Neural progenitor cell (in vitro differentiated cells): ENCODE measurements at regions not wholly inside any gene's neighbourhood (a gene's known extent, or its start where the extent isn't known, plus 50 kb on each side); places are given as distances from the start of the nearest gene placed in this dataset.
"Not testable (repeated sequence)": the region's sequence is repeated elsewhere in the genome, so short reads cannot be mapped to it uniquely, and the experiment has no call there.

Experiments
- DNase-seq: peaks from one replicate; pipeline ENCODE4 v3.0.0-alpha.2; 2016; ENCODE audit warnings: low spot score
- H2AFZ ChIP-seq: fragments of 200-600 bp; sonication (generic); replicated peaks from 2 replicates; pipeline ENCODE4 v1.6.1; 2016; ENCODE audit warnings: antibody characterized with exemption
- H3F3A ChIP-seq: fragments of 200-600 bp; sonication (generic); 2 replicates; pipeline ENCODE4 v1.6.1; 2016; ENCODE audit warnings: antibody characterized with exemption, low read depth
- H3K27ac ChIP-seq: fragments of 200-600 bp; sonication (generic); 2 replicates; pipeline ENCODE4 v1.5.1; 2016; ENCODE audit warnings: mild to moderate bottlenecking
- H3K27me3 ChIP-seq: fragments of 200-600 bp; sonication (generic); 2 replicates; pipeline ENCODE4 v1.6.1; 2016; ENCODE audit warnings: mild to moderate bottlenecking, moderate library complexity
- H3K36me3 ChIP-seq: fragments of 200-600 bp; sonication (generic); 2 replicates; pipeline ENCODE4 v1.5.1; 2016
- H3K4me1 ChIP-seq: fragments of 200-600 bp; sonication (generic); 2 replicates; pipeline ENCODE4 v1.6.1; 2016; ENCODE audit warnings: mixed run types
- H3K4me2 ChIP-seq: fragments of 200-600 bp; sonication (generic); 2 replicates; pipeline ENCODE4 v1.6.1; 2016
- H3K4me3 ChIP-seq: fragments of 200-600 bp; sonication (generic); 2 replicates; pipeline ENCODE4 v1.5.1; 2016
- H3K79me2 ChIP-seq: fragments of 200-600 bp; sonication (generic); 2 replicates; pipeline ENCODE4 v1.6.1; 2016; ENCODE audit warnings: low read depth
- H3K9ac ChIP-seq: fragments of 200-600 bp; sonication (generic); 2 replicates; pipeline ENCODE4 v1.6.1; 2016
- H3K9me3 ChIP-seq: fragments of 200-600 bp; sonication (generic); 2 replicates; pipeline ENCODE4 v1.5.1; 2016; ENCODE audit warnings: low read depth
- H4K20me1 ChIP-seq: fragments of 200-600 bp; sonication (generic); 2 replicates; pipeline ENCODE4 v1.6.1; 2016; ENCODE audit warnings: low read depth
- H3K27ac Mint-ChIP-seq: 3 replicates; pipeline ENCODE4 v1.8.0; 2021; ENCODE audit warnings: mixed read lengths
- H3K27me3 Mint-ChIP-seq: 2 replicates; pipeline ENCODE4 v1.8.0; 2022; ENCODE audit warnings: low read depth, mild to moderate bottlenecking, inconsistent platforms, moderate library complexity, mixed read lengths; ENCODE audit not compliant: insufficient read depth
- H3K36me3 Mint-ChIP-seq: 3 replicates; pipeline ENCODE4 v1.8.0; 2021; ENCODE audit warnings: mixed read lengths
- H3K4me1 Mint-ChIP-seq: 3 replicates; pipeline ENCODE4 v1.8.0; 2021; ENCODE audit warnings: mixed read lengths
- H3K4me3 Mint-ChIP-seq: 3 replicates; pipeline ENCODE4 v1.8.0; 2021; ENCODE audit warnings: mild to moderate bottlenecking, moderate library complexity, mixed read lengths
- H3K9me3 Mint-ChIP-seq: 3 replicates; pipeline ENCODE4 v1.8.0; 2020; ENCODE audit warnings: mixed read lengths
- CTCF ChIP-seq: fragments of 200-600 bp; sonication (generic); IDR thresholded peaks from 2 replicates; pipeline ENCODE4 v1.5.1; 2017; ENCODE audit warnings: antibody characterized with exemption, mild to moderate bottlenecking
- EZH2 ChIP-seq: fragments of 200-600 bp; sonication (generic); IDR thresholded peaks from 2 replicates; pipeline ENCODE4 v1.6.1; 2017; ENCODE audit warnings: antibody characterized with exemption, mild to moderate bottlenecking, moderate library complexity
- EZH2phosphoT487 ChIP-seq: fragments of 200-600 bp; sonication (generic); IDR thresholded peaks from 2 replicates; pipeline ENCODE4 v1.6.1; 2017; ENCODE audit warnings: antibody characterized with exemption

- no peak overlapping the region for H3K4me2 ChIP-seq
- Mint-ChIP-seq H3K36me3 (no peaks in the 10 kb centered on the region), H3K4me3 (no peak overlapping the region), H3K9me3 (peaks cover 3% of the 10 kb centered on the region), H3K4me1 (no peaks in the 10 kb centered on the region), H3K27me3 (no peaks in the 10 kb centered on the region), H3K27ac (no peak overlapping the region)
- no peaks in the 10 kb centered on the region for H3K9me3 ChIP-seq
- no peaks in the 10 kb centered on the region for H3F3A ChIP-seq
- no peak overlapping the region for H3K4me3 ChIP-seq
- H3K27ac ChIP-seq, result no peak overlapping the region
- H3K36me3 ChIP-seq, result no peaks in the 10 kb centered on the region
- no peaks in the 10 kb centered on the region for H3K4me1 ChIP-seq
- H4K20me1 ChIP-seq, result no peaks in the 10 kb centered on the region
- H3K79me2 ChIP-seq, result no peaks in the 10 kb centered on the region
- DNase-seq, result peak; percentile 56
- no peak overlapping the region for H3K9ac ChIP-seq
- H2AFZ ChIP-seq, result no peak overlapping the region
- no peaks in the 10 kb centered on the region for H3K27me3 ChIP-seq
- no peak for TF ChIP-seq EZH2phosphoT487
- peak; percentile 73 for TF ChIP-seq CTCF
Observed at GRCh38 chr5:53170746-53171349, 61.3 kb upstream of the MOCS2 start.

GRCh38 chr5:53172073-53172472 lies 62.5 kb upstream of the MOCS2 start:
- not testable (repeated sequence) for H3K4me1 ChIP-seq, H3K4me2 ChIP-seq, H3K27me3 Mint-ChIP-seq, DNase-seq, H3K36me3 ChIP-seq, H3K27ac Mint-ChIP-seq, H3K36me3 Mint-ChIP-seq, H3K4me3 Mint-ChIP-seq, H3F3A ChIP-seq, H3K9ac ChIP-seq, H4K20me1 ChIP-seq, H2AFZ ChIP-seq, H3K27ac ChIP-seq, H3K4me1 Mint-ChIP-seq, H3K9me3 ChIP-seq, H3K4me3 ChIP-seq, H3K9me3 Mint-ChIP-seq, H3K79me2 ChIP-seq, H3K27me3 ChIP-seq

- Histone ChIP-seq H3K4me1 (no peaks in the 10 kb centered on the region), H3F3A (no peaks in the 10 kb centered on the region), H3K4me2 (no peak overlapping the region), H2AFZ (no peak overlapping the region), H4K20me1 (no peaks in the 10 kb centered on the region), H3K4me3 (no peak overlapping the region), H3K27ac (no peak overlapping the region), H3K27me3 (no peaks in the 10 kb centered on the region), H3K79me2 (no peaks in the 10 kb centered on the region), H3K9me3 (no peaks in the 10 kb centered on the region), H3K36me3 (no peaks in the 10 kb centered on the region), H3K9ac (no peak overlapping the region)
- no peaks in the 10 kb centered on the region for H3K27me3 Mint-ChIP-seq
- DNase-seq, result no peak
- TF ChIP-seq EZH2phosphoT487 (no peak), CTCF (no peak), EZH2 (no peak)
- no peaks in the 10 kb centered on the region for H3K36me3 Mint-ChIP-seq
- H3K9me3 Mint-ChIP-seq, result peaks cover 3% of the 10 kb centered on the region
- H3K4me3 Mint-ChIP-seq, result no peak overlapping the region
- no peaks in the 10 kb centered on the region for H3K4me1 Mint-ChIP-seq
- no peak overlapping the region for H3K27ac Mint-ChIP-seq
Observed at GRCh38 chr5:53172630-53173029, 63.1 kb upstream of the MOCS2 start.

- no peaks in the 10 kb centered on the region for H3F3A ChIP-seq
- TF ChIP-seq EZH2phosphoT487, result no peak
- TF ChIP-seq CTCF, result no peak
- TF ChIP-seq EZH2, result no peak
- no peaks in the 10 kb centered on the region for H3K27me3 ChIP-seq
- Mint-ChIP-seq H3K27me3 (no peaks in the 10 kb centered on the region), H3K36me3 (no peaks in the 10 kb centered on the region), H3K27ac (no peak overlapping the region), H3K9me3 (peaks cover 3% of the 10 kb centered on the region), H3K4me1 (no peaks in the 10 kb centered on the region), H3K4me3 (no peak overlapping the region)
- no peak overlapping the region for H3K4me2 ChIP-seq
- no peak overlapping the region for H3K4me3 ChIP-seq
- no peaks in the 10 kb centered on the region for H3K9me3 ChIP-seq
- no peaks in the 10 kb centered on the region for H3K79me2 ChIP-seq
- no peaks in the 10 kb centered on the region for H3K4me1 ChIP-seq
- no peak for DNase-seq
- no peak overlapping the region for H2AFZ ChIP-seq
- H4K20me1 ChIP-seq, result no peaks in the 10 kb centered on the region
- H3K36me3 ChIP-seq, result no peaks in the 10 kb centered on the region
- no peak overlapping the region for H3K9ac ChIP-seq
- H3K27ac ChIP-seq, result no peak overlapping the region
Observed at GRCh38 chr5:53173083-53173482, 63.5 kb upstream of the MOCS2 start.
